Limb (tissue), 2 donors: ENCODE measurements at regions not wholly inside any gene's neighbourhood (a gene's known extent, or its start where the extent isn't known, plus 50 kb on each side); places are given as distances from the start of the nearest gene placed in this dataset.

ENCODE experiments used
- DNase-seq, 2 donors: peaks; one replicate each; pipeline ENCODE4 v3.0.0-alpha.2; 2016; ENCODE audit errors: extremely low spot score in 2 of 2

DNA sequence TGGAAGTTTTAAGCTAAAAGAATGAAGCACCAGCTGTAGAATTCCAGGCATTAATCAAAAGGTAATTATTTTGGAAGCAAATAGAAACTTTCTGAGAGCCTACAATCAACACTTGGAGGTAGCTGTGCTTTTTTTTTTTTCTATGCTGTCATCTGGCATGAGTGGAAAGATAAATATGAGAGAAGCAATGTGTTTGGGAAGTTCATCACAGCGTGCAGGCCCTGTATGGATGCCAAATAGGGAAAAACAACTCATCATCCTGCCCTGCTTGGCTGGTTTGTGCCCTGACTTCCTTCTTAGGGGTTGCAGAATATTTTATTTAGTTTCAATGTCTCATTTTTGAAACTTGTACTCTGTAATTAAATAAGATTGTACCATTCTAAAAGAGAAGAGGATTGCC lies 437.4 kb downstream of the PIK3C3 start:
- no peak for DNase-seq

- DNase-seq, result no peak
These were observed 437.9 kb downstream of the PIK3C3 start for GRCh38 chr18:42392926-42393325.

DNA sequence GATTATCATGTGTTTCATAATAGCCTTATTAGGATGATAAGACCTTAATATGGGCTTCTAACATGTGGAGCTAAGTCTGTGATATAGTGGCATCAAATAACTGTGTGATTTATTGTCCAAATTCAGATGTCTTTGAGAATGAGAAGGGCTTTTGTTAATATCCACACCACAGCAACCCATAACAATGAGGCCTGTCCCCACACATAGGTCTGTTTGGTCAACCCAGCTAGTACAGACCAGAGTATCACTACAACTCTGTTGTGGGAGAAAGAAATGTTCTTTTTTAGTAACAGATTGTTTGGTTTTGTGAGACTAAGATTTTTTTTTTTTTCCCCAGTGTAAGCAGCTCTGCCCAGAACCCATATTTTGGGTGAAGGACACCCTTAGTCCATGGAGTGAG lies 439.2 kb downstream of the PIK3C3 start:
- DNase-seq, result no peak

DNA sequence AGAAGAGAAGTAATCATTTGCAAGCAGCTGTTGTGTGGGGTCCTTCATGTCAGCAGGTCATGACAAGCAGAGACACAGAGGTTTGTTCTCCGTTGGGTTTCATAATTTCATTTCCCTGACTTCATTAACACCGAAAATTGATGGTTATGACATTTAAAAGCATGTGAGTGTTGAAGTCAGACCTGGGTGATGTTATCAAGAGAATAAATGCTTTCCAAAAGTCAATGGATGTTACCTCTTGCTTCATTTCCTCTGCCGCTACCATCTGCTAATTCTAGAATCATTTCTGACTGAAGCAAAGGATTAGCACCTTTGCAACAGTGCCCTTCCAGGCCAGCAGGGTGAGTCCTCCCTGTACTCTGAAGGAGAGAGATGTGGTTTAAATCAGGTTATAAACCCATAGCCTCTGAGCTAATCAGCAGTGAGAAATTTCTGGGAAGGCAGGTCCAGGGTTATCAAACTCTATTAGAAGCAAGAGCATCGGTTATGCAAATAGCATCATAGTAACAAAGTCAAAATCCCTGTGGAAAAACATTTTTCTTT lies 446.2 kb downstream of the PIK3C3 start:
- DNase-seq, result no peak

GRCh38 chr18:42404151-42404550 lies 449.1 kb downstream of the PIK3C3 start:
- DNase-seq, result no peak

- DNase-seq, result no peak
These were observed 454.0 kb downstream of the PIK3C3 start for GRCh38 chr18:42409005-42409404.

DNA sequence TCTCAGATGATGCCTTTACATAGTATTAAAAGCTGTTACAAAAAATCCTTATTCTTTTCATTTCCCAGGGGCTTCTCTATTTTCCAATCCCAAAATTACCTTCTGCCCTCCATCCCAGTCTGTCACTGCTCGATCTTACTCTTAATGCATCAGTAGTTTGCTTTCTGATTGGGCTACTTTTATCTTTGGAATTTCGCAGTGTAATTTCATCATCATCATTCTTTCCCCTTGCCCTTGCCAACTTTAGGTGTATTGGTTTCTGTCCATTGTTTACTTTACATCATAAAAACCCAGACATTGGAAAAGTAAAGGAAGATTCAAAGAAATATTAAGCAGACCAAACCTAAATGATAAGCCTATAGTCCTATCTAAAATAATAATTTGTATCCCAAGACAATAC lies 457.2 kb downstream of the PIK3C3 start:
- DNase-seq, result no peak

GRCh38 chr18:42412896-42413295 lies 457.9 kb downstream of the PIK3C3 start:
- DNase-seq, result no peak

- no peak for DNase-seq
These were observed 458.8 kb downstream of the PIK3C3 start for GRCh38 chr18:42413870-42414269.

DNA sequence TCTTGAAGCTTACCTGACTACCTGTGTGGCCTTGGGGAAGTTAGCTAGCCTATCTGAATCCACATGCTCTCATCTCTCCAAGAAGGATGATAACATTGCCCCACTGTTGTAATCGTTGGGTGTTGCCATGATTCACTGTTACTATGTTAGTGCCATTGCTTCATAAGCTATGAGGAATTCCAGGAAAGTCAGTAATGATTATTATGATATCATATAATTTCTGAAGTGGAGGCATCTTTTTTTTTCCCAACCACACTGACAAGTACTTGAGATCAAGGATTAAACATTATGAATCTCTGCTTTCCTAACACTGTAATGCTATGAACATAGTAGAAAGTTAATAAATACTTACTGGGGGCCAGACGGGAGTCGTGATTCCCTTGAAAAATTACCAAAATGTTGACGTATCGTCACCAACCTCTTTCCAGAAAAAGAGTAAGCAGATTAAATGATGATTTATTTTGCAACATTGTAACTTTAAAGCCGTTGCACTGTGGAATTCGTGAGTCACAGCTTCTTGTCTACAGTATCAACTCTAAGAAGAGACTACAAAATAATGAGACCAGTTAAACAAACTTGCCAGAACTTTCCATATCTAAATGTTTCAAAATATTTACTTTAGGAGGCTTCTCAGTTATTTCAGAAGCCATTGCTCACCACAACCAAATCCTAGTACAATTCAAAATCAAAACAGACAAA lies 459.9 kb downstream of the PIK3C3 start:
- no peak for DNase-seq

DNA sequence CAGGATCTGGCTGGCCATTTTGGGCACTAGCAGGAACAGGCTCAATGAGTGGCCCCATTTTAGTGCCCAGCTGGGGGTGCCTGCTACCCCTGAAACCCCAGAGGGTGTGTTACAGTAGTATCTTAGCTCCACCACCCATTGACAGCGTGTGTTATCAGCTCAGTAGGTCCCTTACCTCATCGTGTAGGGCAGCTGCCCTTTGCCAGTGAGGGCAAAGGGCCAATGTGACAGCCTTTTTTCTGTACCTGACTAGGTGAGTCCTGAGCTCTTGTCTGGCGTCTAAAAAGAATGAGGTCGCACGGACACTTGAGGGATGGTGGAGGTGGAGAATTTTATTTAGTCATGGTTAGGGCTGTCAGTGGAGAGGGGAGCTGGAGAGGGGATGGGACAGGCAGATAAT lies 462.2 kb downstream of the PIK3C3 start:
- DNase-seq, result no peak

- no peak for DNase-seq
These were observed 463.1 kb downstream of the PIK3C3 start for GRCh38 chr18:42418121-42418520.

DNA sequence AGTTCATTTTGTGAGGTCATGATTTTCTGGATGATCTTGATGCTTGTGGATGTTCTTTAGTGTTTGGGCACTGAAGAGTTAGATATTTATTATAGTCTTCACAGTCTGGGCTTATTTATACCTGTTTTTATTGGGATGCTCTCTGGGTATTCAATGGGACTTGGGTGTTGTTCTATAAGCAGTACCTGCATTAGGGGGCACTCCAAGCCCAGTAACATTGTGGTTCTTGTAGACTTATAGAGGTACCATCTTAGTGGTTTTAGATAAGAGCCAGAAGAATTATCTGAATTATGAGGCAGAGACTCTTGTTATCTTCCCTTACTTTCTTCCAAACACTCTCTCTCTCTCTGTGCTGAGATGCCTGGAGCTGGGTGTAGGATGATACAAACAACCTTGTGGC lies 470.0 kb downstream of the PIK3C3 start:
- no peak for DNase-seq

DNA sequence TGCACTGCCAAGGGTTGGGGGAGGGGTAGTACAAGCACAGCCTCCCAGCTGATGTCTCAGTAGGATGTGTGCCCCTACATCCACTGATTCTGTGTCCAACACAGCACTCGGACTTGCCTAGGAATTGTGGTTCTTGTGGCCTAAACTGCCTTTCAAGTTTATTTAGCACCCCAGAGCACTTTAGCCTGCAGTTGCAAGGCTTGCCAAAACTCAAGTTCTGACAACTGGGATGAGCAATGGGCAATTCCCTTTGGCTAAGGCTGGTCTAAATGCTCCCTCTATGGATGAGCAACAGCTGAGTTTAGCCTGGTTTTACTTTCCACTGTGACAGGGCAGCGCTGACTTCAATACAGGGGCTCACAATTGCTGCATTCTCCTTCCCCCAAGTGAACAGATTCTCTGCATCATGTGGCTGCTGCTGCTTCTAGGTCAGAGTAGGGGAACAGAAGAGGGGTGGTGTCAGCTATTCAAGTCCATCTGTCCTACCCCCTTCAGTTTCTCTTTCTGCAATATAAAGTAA lies 471.5 kb downstream of the PIK3C3 start:
- DNase-seq, result no peak

DNA sequence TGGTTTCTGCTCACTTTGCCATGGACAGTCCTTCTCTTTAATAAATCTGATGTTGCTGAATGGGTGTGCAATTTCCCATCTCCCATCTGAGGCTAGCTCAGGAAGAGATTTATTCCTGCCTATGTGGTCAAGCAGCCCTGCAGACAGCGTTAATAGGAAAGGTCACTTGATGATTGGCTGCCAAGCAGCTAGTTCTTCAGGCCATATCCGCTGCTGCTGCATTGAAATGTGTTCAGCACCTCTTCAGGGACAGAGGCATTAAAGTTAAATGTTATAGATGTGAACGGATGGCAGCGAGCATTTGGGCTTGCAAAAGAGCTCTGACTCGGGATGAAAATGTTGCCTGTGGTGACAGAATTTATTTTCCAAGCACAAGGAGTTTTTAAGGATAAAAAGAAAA lies 474.2 kb downstream of the PIK3C3 start:
- DNase-seq, result no peak

DNA sequence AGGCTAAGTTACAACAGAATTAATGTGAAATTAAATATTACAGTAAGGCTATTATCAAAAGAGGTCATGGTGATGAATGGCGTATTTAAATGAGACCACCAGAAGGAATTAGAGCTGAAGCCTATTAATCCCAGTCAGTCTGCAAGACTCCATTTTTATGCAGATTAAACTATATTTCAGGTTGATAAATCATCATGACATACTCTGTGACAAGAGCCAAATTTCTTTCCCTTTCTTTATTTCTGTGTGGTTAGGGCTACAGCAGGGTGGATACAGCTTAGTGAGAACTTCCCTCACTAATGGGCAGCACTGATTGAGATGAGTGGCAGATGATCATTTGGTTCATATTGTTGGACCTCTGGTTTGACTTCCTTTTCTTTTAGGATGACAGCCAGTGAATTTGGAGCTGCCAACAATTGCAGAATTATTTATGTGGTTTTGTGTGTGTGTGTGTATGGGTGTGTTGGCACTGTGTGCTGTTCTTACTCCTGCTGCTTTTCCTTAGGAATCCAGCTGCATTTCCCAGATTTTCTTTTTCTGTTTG lies 481.3 kb downstream of the PIK3C3 start:
- no peak for DNase-seq

- DNase-seq, result no peak
These were observed 482.0 kb downstream of the PIK3C3 start for GRCh38 chr18:42437001-42437400.

DNA sequence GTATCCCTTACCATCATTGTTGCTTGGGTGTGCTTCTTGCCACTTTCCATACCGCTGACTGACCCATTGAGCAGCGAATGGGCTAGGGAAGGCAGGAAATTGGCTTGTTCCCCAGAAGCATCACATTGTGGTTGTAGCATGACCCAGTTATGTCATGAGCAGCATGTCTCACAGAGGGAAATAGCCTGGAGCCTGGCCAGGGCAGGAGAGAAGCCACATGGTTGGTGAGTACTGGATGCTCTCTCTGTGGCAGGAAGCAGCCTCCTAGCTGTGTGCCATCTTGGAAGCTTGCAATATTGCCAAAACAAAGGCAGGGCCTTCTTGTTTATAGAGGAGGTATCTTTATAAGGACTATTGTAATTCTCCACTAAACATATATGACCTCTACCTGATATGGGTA lies 482.6 kb downstream of the PIK3C3 start:
- DNase-seq, result no peak

GRCh38 chr18:42442656-42443055 lies 487.6 kb downstream of the PIK3C3 start:
- no peak for DNase-seq

GRCh38 chr18:42444349-42444748 lies 489.3 kb downstream of the PIK3C3 start:
- DNase-seq, result no peak

DNA sequence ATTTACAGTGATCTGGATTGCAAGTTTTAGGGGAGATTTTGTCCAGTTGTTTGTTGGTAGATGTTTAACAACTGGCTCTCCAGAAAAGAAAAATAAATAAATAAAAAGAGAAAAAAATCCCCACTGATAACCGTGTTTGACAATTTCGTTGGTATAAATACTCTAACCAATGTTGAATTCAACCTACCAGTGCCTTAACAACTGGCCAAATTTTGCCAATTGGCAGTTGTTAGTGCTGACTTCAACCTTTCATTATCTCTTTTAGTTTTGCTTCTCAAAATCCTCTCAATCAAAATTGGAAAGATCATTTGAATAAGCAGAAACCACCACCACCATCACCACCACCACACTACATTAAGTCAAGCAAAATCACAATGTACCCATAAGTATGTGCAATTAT lies 490.3 kb downstream of the PIK3C3 start:
- no peak for DNase-seq

DNA sequence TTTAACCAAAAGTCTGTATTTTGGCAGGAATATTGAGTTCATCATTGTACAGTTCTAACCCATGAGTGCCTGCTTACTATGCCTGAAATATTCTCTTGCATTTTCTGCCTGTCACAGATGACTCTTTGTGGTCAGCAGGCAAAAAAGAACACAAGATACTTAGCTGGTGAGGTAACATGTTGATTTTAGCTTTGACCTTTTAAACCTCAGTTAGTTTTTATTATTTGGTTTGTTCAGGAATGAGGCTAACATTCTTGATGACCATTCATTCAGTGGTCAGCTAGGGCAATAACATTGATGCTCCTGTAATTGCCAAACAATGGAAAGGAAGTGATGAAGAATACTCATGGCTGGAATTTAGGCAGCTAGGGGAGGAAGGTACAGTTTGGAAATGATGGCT lies 491.2 kb downstream of the PIK3C3 start:
- no peak for DNase-seq

GRCh38 chr18:42447688-42448087 lies 492.7 kb downstream of the PIK3C3 start:
- no peak for DNase-seq
